ENCODE measurements at regions not wholly inside any gene's neighbourhood (a gene's known extent, or its start where the extent isn't known, plus 50 kb on each side); places are given as distances from the start of the nearest gene placed in this dataset.

DNA sequence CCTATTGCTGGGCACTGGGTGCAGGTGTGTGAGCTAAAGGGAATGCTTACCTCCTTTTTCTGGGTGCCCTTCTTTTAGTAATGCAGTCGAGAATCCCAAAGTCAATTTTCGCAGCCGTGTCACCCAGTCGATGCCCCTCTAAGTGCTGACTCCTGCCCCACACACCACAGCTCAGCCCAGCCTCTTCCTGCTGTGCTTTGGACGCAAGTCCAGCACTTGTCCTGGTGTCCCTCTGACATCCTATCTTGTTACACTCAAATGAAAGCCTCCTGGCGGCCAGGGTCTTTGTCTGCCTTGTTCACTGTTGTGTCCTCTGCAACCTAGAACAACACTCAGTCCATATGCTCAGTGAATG lies 58.5 kb upstream of the RUNX3 start:
- Mint-ChIP-seq H3K36me3 (ENCODE audit: insufficient read depth) (peaks cover 12% of the 10 kb centered on the region), H3K4me3 (peak overlapping the region; percentile 38), H3K27me3 (no peaks in the 10 kb centered on the region), H3K27ac (ENCODE audit: low read depth) (no peak overlapping the region), H3K9me3 (no peaks in the 10 kb centered on the region), H3K4me1 (peaks cover 92% of the 10 kb centered on the region)
- DNase-seq (ENCODE audit: low spot score in 2 of 2) (no peak), ATAC-seq (replicated peaks; ENCODE audit: extremely low read depth, poor library complexity, severe bottlenecking) (no peak)

GRCh38 chr1:24987875-24988557 lies 57.9 kb upstream of the RUNX3 start:
- H3K36me3 Mint-ChIP-seq (ENCODE audit: insufficient read depth) = peaks cover 12% of the 10 kb centered on the region
- H3K4me1 Mint-ChIP-seq = peaks cover 92% of the 10 kb centered on the region
- H3K9me3 Mint-ChIP-seq = no peaks in the 10 kb centered on the region
- H3K27ac Mint-ChIP-seq (ENCODE audit: low read depth) = no peak overlapping the region
- H3K27me3 Mint-ChIP-seq = no peaks in the 10 kb centered on the region
- no peak overlapping the region for H3K4me3 Mint-ChIP-seq
- DNase-seq (ENCODE audit: low spot score in 2 of 2) (no peak), ATAC-seq (replicated peaks; ENCODE audit: extremely low read depth, poor library complexity, severe bottlenecking) (no peak)

GRCh38 chr1:24987424-24987823 lies 57.3 kb upstream of the RUNX3 start:
- Mint-ChIP-seq H3K4me3 (no peak overlapping the region), H3K4me1 (peaks cover 91% of the 10 kb centered on the region), H3K36me3 (ENCODE audit: insufficient read depth) (peaks cover 12% of the 10 kb centered on the region), H3K27me3 (no peaks in the 10 kb centered on the region), H3K27ac (ENCODE audit: low read depth) (no peak overlapping the region), H3K9me3 (no peaks in the 10 kb centered on the region)
- no peak for ATAC-seq (replicated peaks; ENCODE audit: extremely low read depth, poor library complexity, severe bottlenecking)
- no peak for DNase-seq (ENCODE audit: low spot score in 2 of 2)

GRCh38 chr1:24986372-24986965 lies 56.4 kb upstream of the RUNX3 start:
- Mint-ChIP-seq H3K9me3 (no peaks in the 10 kb centered on the region), H3K27ac (ENCODE audit: low read depth) (peak overlapping the region; percentile 35), H3K27me3 (no peaks in the 10 kb centered on the region), H3K4me1 (peaks cover 91% of the 10 kb centered on the region), H3K4me3 (peak overlapping the region; percentile 53), H3K36me3 (ENCODE audit: insufficient read depth) (peaks cover 14% of the 10 kb centered on the region)
- ATAC-seq (replicated peaks; ENCODE audit: extremely low read depth, poor library complexity, severe bottlenecking) (no peak), DNase-seq (ENCODE audit: low spot score in 2 of 2) (no peak)

- Mint-ChIP-seq H3K9me3 (no peaks in the 10 kb centered on the region), H3K27ac (ENCODE audit: low read depth) (peak overlapping the region; percentile 88), H3K4me1 (peaks cover 86% of the 10 kb centered on the region), H3K36me3 (ENCODE audit: insufficient read depth) (peaks cover 13% of the 10 kb centered on the region), H3K27me3 (no peaks in the 10 kb centered on the region), H3K4me3 (peak overlapping the region; percentile 53)
- DNase-seq (ENCODE audit: low spot score in 2 of 2) (no peak), ATAC-seq (replicated peaks; ENCODE audit: extremely low read depth, poor library complexity, severe bottlenecking) (no peak)
Measured at GRCh38 chr1:24985737-24986136, 55.7 kb upstream of the RUNX3 start.

DNA sequence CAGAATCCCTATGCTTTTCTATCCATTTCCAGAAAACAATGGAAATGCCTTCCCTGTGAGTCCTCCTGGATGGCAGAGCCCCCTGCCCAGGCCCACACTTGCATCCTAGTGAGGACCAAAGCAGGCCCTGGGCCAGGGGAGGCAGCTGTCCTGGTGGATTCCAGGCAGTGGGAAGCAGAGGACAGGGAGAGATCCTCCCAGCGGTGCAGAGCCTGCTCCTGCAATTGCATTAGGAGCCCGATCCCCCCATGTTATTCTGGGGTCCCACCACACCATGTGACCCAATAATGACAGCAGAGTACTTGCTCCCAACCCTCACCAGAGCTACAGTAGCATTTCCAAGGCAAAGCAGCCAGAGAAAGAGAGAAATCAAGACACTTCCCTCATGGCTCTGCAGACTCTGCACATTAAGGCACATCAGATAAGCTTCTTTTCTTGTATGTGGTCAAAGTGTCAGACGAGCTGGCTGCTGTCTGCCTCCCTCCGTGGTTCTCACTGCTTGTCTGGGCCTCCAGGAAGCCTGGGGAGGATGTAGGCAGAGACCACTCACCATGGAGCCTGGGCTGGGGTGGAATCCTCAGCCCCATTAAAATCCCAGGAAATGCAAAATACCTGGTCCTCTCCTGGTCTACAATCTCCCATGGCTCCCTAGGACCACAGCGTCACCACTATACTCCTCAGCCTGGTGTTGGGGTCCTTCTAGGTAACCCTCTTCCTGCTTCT lies 54.9 kb upstream of the RUNX3 start:
- Mint-ChIP-seq H3K4me3 (peak overlapping the region; percentile 53), H3K9me3 (no peaks in the 10 kb centered on the region), H3K27ac (ENCODE audit: low read depth) (peak overlapping the region; percentile 88), H3K4me1 (peaks cover 86% of the 10 kb centered on the region), H3K36me3 (ENCODE audit: insufficient read depth) (peaks cover 13% of the 10 kb centered on the region), H3K27me3 (no peaks in the 10 kb centered on the region)
- peak; percentile 95 for ATAC-seq (replicated peaks; ENCODE audit: extremely low read depth, poor library complexity, severe bottlenecking)
- peak; percentile 44 to 75 for DNase-seq (ENCODE audit: low spot score in 2 of 2)

DNA sequence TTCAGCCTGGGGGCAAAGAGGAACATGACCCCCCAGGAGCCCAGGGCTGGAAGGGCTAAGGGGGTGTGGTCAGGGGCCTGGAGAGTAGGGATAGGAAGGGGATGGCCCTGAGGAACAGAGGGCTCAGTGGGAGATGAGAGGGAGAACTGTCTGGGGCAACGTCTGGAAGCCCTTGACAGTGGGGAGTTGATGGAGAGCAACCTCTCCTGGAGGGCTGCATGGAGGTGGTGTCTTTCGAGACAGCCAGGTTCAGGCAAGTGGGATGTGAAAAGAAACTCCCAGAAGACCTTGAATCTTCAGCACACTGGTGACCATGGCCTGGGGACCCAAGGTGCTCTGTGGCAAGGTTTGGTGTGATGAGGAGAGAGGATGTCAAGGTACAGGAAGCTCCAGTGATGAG lies 54.2 kb upstream of the RUNX3 start:
- Mint-ChIP-seq H3K27me3 (no peaks in the 10 kb centered on the region), H3K27ac (ENCODE audit: low read depth) (peak overlapping the region; percentile 81), H3K4me3 (peak overlapping the region; percentile 52), H3K36me3 (ENCODE audit: insufficient read depth) (peaks cover 13% of the 10 kb centered on the region), H3K4me1 (peaks cover 84% of the 10 kb centered on the region), H3K9me3 (no peaks in the 10 kb centered on the region)
- no peak for DNase-seq (ENCODE audit: low spot score in 2 of 2)
- no peak for ATAC-seq (replicated peaks; ENCODE audit: extremely low read depth, poor library complexity, severe bottlenecking)

- peaks cover 84% of the 10 kb centered on the region for H3K4me1 Mint-ChIP-seq
- ATAC-seq (replicated peaks; ENCODE audit: extremely low read depth, poor library complexity, severe bottlenecking) = no peak
- H3K4me3 Mint-ChIP-seq = peak overlapping the region; percentile 39
Measured at GRCh38 chr1:24983006-24983680, 53.1 kb upstream of the RUNX3 start.

DNA sequence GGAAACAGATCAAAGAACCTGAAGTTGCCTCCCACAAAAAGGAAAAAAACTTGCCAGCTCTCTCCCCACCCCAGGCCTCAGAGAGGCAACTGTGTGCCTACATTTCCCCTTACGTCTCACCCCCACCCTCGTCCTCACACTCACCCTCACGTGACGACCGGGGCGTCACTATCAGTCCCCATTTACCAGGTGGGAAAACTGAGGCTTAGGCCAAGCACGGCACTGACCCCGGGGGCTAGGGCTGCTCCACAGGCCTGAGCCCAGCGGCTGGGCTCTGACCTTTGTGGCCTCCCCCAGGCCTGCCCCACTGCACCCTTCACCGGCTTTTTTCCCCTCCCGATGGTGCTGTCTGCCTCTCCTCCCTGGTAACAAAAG lies 51.5 kb upstream of the RUNX3 start:
- Mint-ChIP-seq H3K36me3 (ENCODE audit: insufficient read depth) (peaks cover 11% of the 10 kb centered on the region), H3K9me3 (peaks cover 4% of the 10 kb centered on the region), H3K27ac (ENCODE audit: low read depth) (peak overlapping the region; percentile 83), H3K27me3 (no peaks in the 10 kb centered on the region), H3K4me1 (peaks cover 81% of the 10 kb centered on the region), H3K4me3 (peak overlapping the region; percentile 58)
- no peak for DNase-seq (ENCODE audit: low spot score in 2 of 2)
- no peak for ATAC-seq (replicated peaks; ENCODE audit: extremely low read depth, poor library complexity, severe bottlenecking)

More at GRCh38 chr1:24983006-24983680, 53.1 kb upstream of the RUNX3 start:
- DNase-seq (ENCODE audit: low spot score in 2 of 2) = no peak
- Mint-ChIP-seq H3K9me3 (no peaks in the 10 kb centered on the region), H3K27ac (ENCODE audit: low read depth) (peak overlapping the region; percentile 81), H3K27me3 (no peaks in the 10 kb centered on the region), H3K36me3 (ENCODE audit: insufficient read depth) (peaks cover 13% of the 10 kb centered on the region)

GRCh38 chr1:24980836-24981630 lies 51.0 kb upstream of the RUNX3 start:
- DNase-seq (ENCODE audit: low spot score in 2 of 2) = no peak
- Mint-ChIP-seq H3K27me3 (no peaks in the 10 kb centered on the region), H3K36me3 (ENCODE audit: insufficient read depth) (peaks cover 11% of the 10 kb centered on the region), H3K4me1 (peaks cover 78% of the 10 kb centered on the region), H3K4me3 (no peak overlapping the region), H3K9me3 (peaks cover 10% of the 10 kb centered on the region), H3K27ac (ENCODE audit: low read depth) (peak overlapping the region; percentile 83)
- ATAC-seq (replicated peaks; ENCODE audit: extremely low read depth, poor library complexity, severe bottlenecking) = no peak
